Suprapubic skin (tissue), 3 donors: ENCODE measurements at regions not wholly inside any gene's neighbourhood (a gene's known extent, or its start where the extent isn't known, plus 50 kb on each side); places are given as distances from the start of the nearest gene placed in this dataset.

Experiments used
- EP300 ChIP-seq: sonication (generic); formaldehyde crosslinking; IDR thresholded peaks from one replicate; pipeline ENCODE4 v1.6.1; 2017; ENCODE audit warnings: antibody characterized with exemption
- TF ChIP-seq, protein P1 (sequence below), 2 donors: fragments of 200-600 bp in 1 of 2; fragments of 450-650 bp in 1 of 2; sonication (generic) in 1 of 2; IDR thresholded peaks; one replicate each; pipeline ENCODE4 v1.5.1; 2016 to 2019; ENCODE audit warnings: antibody characterized with exemption in 2 of 2, mild to moderate bottlenecking in 1 of 2, moderate library complexity in 1 of 2

GRCh38 chr12:115828168-115828567, 449.3 kb downstream of the MED13L start:
- TF ChIP-seq EP300: no peak
- TF ChIP-seq, protein P1, sequence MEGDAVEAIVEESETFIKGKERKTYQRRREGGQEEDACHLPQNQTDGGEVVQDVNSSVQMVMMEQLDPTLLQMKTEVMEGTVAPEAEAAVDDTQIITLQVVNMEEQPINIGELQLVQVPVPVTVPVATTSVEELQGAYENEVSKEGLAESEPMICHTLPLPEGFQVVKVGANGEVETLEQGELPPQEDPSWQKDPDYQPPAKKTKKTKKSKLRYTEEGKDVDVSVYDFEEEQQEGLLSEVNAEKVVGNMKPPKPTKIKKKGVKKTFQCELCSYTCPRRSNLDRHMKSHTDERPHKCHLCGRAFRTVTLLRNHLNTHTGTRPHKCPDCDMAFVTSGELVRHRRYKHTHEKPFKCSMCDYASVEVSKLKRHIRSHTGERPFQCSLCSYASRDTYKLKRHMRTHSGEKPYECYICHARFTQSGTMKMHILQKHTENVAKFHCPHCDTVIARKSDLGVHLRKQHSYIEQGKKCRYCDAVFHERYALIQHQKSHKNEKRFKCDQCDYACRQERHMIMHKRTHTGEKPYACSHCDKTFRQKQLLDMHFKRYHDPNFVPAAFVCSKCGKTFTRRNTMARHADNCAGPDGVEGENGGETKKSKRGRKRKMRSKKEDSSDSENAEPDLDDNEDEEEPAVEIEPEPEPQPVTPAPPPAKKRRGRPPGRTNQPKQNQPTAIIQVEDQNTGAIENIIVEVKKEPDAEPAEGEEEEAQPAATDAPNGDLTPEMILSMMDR (IDR thresholded peaks at IDR 0.05): no peak
